Panc1 (cell line): ENCODE measurements at regions not wholly inside any gene's neighbourhood (a gene's known extent, or its start where the extent isn't known, plus 50 kb on each side); places are given as distances from the start of the nearest gene placed in this dataset.

Experiments used
- ATAC-seq: fragments of 200-7000 bp; cut with Tn5 transposase; 2 replicates; pipeline ENCODE4 v1.9.1; 2020; ENCODE audit warnings: mild to moderate bottlenecking, moderate library complexity
- BruUV-seq: library from RNA; stranded (reverse); fragments of 400-500 nt; replicated peaks from 2 replicates; lab custom pipeline; 2021; lab: Mats Ljungman, UMichigan
- CTCF ChIA-PET: fragments of 300-600 bp; sonication (Branson Sonifier 250); formaldehyde crosslinking; loops from one replicate; lab custom pipeline; 2022; ENCODE audit warnings: antibody characterized with exemption; lab: Charles Lee
- POLR2A ChIA-PET: fragments of 300-600 bp; sonication (Branson Sonifier 250); formaldehyde crosslinking; loops from one replicate; lab custom pipeline; 2022; ENCODE audit warnings: antibody characterized with exemption; lab: Charles Lee
- DNase-seq: peaks from one replicate; pipeline ENCODE4 v3.0.0-alpha.2; 2010; ENCODE audit warnings: low read depth, low spot score
- H3K27ac ChIP-seq: 2 replicates; pipeline ENCODE4 v1.5.1; 2011; ENCODE audit warnings: mild to moderate bottlenecking, low read length, inconsistent platforms
- H3K27me3 ChIP-seq: fragments of 200-500 bp; sonication (Bioruptor generic); 2 replicates; pipeline ENCODE4 v1.6.0; 2014; ENCODE audit warnings: low read length, inconsistent platforms; ENCODE audit not compliant: control insufficient read depth, insufficient read depth
- H3K36me3 ChIP-seq: fragments of 200-500 bp; sonication (Bioruptor generic); 2 replicates; pipeline ENCODE4 v1.5.1; 2014; ENCODE audit warnings: inconsistent platforms, mild to moderate bottlenecking, low read length, moderate library complexity; ENCODE audit not compliant: control insufficient read depth, insufficient read depth
- H3K4me1 ChIP-seq: 2 replicates; pipeline ENCODE4 v1.5.1; 2011; ENCODE audit warnings: inconsistent platforms, mild to moderate bottlenecking, low read length, moderate library complexity; ENCODE audit not compliant: control insufficient read depth, insufficient read depth
- H3K4me3 ChIP-seq, 2 experiments: 2 replicates each; pipeline ENCODE4 v1.5.1; 2011 to 2012; ENCODE audit warnings: low read depth in 2 of 2, low read length in 2 of 2, mild to moderate bottlenecking in 2 of 2, inconsistent platforms in 1 of 2, moderate library complexity in 1 of 2
- H3K9me3 ChIP-seq: fragments of 200-500 bp; sonication (Bioruptor generic); 2 replicates; pipeline ENCODE4 v1.5.1; 2014; ENCODE audit warnings: low read depth, mild to moderate bottlenecking, inconsistent platforms, low read length, moderate library complexity; ENCODE audit not compliant: control insufficient read depth, insufficient read depth
- POLR2AphosphoS5 ChIP-seq: IDR thresholded peaks from 2 replicates; pipeline ENCODE4 v1.6.1; 2012; ENCODE audit warnings: mild to moderate bottlenecking, low read depth, low read length, moderate library complexity
- SIN3A ChIP-seq: IDR thresholded peaks from 2 replicates; pipeline ENCODE4 v1.6.1; 2012; ENCODE audit warnings: low read depth, mild to moderate bottlenecking, low read length, moderate library complexity, borderline replicate concordance; ENCODE audit not compliant: insufficient read depth
- TCF7L2 ChIP-seq: IDR thresholded peaks from 2 replicates; pipeline ENCODE4 v1.6.1; 2011; ENCODE audit warnings: mild to moderate bottlenecking, low read depth, low read length, inconsistent platforms
- in situ Hi-C: cut with HindIII; loops from 2 replicates; pipeline ENCODE4 v1.10.0; 2016; ENCODE audit warnings: low sequenced_read_pairs, low pct_unique_long_range_greater_than_20kb
- intact Hi-C: fragments of 100-400 bp; cut with micrococcal nuclease; formaldehyde crosslinking; loops from one replicate; pipeline ENCODE4 v1.10.0; 2022; ENCODE audit not compliant: unreplicated experiment
- TF ChIP-seq, protein P1 (sequence below), 2 experiments: IDR thresholded peaks; 2 replicates each; pipeline ENCODE4 v1.6.1; 2011 to 2012; ENCODE audit warnings: low read depth in 2 of 2, control low read depth in 1 of 2, low read length in 1 of 2, mild to moderate bottlenecking in 1 of 2, moderate library complexity in 1 of 2; ENCODE audit not compliant: insufficient read depth in 1 of 2
- TF ChIP-seq, protein P2 (sequence below): fragments of 450-650 bp; IDR thresholded peaks from 2 replicates; pipeline ENCODE4 v1.5.1; 2017; ENCODE audit warnings: mild to moderate bottlenecking

- ChIA-PET CTCF (no interaction called here), POLR2A (no interaction called here)
- H3K27ac ChIP-seq: no peak overlapping the region
- H3K36me3 ChIP-seq: no peaks in the 10 kb centered on the region
- H3K27me3 ChIP-seq: peaks cover 2% of the 10 kb centered on the region
- no peak overlapping the region for H3K4me3 ChIP-seq
- intact Hi-C loops (no loop called here), in situ Hi-C loops (no loop called here)
- DNase-seq (no peak), ATAC-seq (no peak)
- H3K9me3 ChIP-seq: no peaks in the 10 kb centered on the region
- BruUV-seq: no TSS peak
- TF ChIP-seq POLR2AphosphoS5 (no peak), SIN3A (no peak)
- no peaks in the 10 kb centered on the region for H3K4me1 ChIP-seq
These were observed 50.7 kb upstream of the DIAPH3 start for GRCh38 chr13:60214213-60215055.

DNA sequence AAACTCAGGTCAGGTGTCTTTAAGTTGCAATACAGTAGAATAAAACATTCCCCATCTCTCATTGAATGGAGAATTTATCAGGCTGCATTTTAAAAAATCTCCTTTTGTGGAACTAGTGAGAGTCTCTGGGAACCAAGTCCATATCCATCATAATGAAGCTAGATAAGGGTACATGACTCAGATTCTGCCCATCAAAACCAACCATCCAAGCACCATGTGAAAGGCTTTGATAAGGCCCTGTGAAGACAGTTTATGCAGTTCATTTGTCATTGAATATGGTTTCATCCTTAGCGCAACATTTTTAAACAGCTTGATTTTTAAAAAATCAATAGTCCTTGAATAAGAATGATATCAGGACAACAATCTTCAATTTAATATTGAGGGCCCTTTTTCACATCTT is 56.3 kb upstream of the DIAPH3 start:
- Histone ChIP-seq H3K4me1 (no peaks in the 10 kb centered on the region), H3K4me3 (no peak overlapping the region), H3K27ac (no peak overlapping the region), H3K27me3 (peaks cover 2% of the 10 kb centered on the region; the same call in 1 of the 2 replicates), H3K36me3 (no peaks in the 10 kb centered on the region), H3K9me3 (no peaks in the 10 kb centered on the region)
- no peak for TF ChIP-seq POLR2AphosphoS5
- no peak for TF ChIP-seq TCF7L2
- TF ChIP-seq, protein P1, sequence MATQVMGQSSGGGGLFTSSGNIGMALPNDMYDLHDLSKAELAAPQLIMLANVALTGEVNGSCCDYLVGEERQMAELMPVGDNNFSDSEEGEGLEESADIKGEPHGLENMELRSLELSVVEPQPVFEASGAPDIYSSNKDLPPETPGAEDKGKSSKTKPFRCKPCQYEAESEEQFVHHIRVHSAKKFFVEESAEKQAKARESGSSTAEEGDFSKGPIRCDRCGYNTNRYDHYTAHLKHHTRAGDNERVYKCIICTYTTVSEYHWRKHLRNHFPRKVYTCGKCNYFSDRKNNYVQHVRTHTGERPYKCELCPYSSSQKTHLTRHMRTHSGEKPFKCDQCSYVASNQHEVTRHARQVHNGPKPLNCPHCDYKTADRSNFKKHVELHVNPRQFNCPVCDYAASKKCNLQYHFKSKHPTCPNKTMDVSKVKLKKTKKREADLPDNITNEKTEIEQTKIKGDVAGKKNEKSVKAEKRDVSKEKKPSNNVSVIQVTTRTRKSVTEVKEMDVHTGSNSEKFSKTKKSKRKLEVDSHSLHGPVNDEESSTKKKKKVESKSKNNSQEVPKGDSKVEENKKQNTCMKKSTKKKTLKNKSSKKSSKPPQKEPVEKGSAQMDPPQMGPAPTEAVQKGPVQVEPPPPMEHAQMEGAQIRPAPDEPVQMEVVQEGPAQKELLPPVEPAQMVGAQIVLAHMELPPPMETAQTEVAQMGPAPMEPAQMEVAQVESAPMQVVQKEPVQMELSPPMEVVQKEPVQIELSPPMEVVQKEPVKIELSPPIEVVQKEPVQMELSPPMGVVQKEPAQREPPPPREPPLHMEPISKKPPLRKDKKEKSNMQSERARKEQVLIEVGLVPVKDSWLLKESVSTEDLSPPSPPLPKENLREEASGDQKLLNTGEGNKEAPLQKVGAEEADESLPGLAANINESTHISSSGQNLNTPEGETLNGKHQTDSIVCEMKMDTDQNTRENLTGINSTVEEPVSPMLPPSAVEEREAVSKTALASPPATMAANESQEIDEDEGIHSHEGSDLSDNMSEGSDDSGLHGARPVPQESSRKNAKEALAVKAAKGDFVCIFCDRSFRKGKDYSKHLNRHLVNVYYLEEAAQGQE (IDR thresholded peaks at IDR 0.05; ENCODE audit: insufficient read depth in 1 of 2, low read depth in 2 of 2, low read length in 1 of 2): no peak
- TF ChIP-seq, protein P2, sequence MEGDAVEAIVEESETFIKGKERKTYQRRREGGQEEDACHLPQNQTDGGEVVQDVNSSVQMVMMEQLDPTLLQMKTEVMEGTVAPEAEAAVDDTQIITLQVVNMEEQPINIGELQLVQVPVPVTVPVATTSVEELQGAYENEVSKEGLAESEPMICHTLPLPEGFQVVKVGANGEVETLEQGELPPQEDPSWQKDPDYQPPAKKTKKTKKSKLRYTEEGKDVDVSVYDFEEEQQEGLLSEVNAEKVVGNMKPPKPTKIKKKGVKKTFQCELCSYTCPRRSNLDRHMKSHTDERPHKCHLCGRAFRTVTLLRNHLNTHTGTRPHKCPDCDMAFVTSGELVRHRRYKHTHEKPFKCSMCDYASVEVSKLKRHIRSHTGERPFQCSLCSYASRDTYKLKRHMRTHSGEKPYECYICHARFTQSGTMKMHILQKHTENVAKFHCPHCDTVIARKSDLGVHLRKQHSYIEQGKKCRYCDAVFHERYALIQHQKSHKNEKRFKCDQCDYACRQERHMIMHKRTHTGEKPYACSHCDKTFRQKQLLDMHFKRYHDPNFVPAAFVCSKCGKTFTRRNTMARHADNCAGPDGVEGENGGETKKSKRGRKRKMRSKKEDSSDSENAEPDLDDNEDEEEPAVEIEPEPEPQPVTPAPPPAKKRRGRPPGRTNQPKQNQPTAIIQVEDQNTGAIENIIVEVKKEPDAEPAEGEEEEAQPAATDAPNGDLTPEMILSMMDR: no peak
- no peak for TF ChIP-seq SIN3A
- ChIA-PET CTCF (no interaction called here), POLR2A (no interaction called here)
- intact Hi-C loops: loop anchor here (10.0 kb wide), 1 partner anchor 215 kb away; no protein-coding TSS in a partner anchor
- DNase-seq (no peak), ATAC-seq (no peak)
- BruUV-seq: no TSS peak
- in situ Hi-C loops: no loop called here

- peaks cover under 1% of the 10 kb centered on the region; the same call in 1 of the 2 replicates for H3K27me3 ChIP-seq
- CTCF ChIA-PET: no interaction called here
- intact Hi-C loops: loop anchor here (10.0 kb wide), 1 partner anchor 213 kb away; no protein-coding TSS in a partner anchor
- no peaks in the 10 kb centered on the region for H3K9me3 ChIP-seq
- no peak overlapping the region for H3K27ac ChIP-seq
- H3K4me1 ChIP-seq: no peaks in the 10 kb centered on the region
- POLR2A ChIA-PET: no interaction called here
- TF ChIP-seq, protein P2: no peak
- TF ChIP-seq POLR2AphosphoS5 (no peak), SIN3A (no peak), TCF7L2 (no peak)
- TF ChIP-seq, protein P1 (IDR thresholded peaks at IDR 0.05; ENCODE audit: insufficient read depth in 1 of 2, low read depth in 2 of 2, low read length in 1 of 2): no peak
- DNase-seq (no peak), ATAC-seq (no peak)
- H3K4me3 ChIP-seq: no peak overlapping the region
- in situ Hi-C loops: no loop called here
- H3K36me3 ChIP-seq: no peaks in the 10 kb centered on the region
- BruUV-seq: no TSS peak
These were observed 57.9 kb upstream of the DIAPH3 start for GRCh38 chr13:60221581-60221980.
